NOMO-1 (cell line): ENCODE measurements at regions not wholly inside any gene's neighbourhood (a gene's known extent, or its start where the extent isn't known, plus 50 kb on each side); places are given as distances from the start of the nearest gene placed in this dataset.
"Not testable (repeated sequence)": the region's sequence is repeated elsewhere in the genome, so short reads cannot be mapped to it uniquely, and the experiment has no call there.

Experiments used
- DNase-seq, 2 experiments: peaks; one replicate each; lab custom pipeline; 2025; ENCODE audit not compliant: unreplicated experiment in 2 of 2; lab: John Stamatoyannopoulos, UW

- DNase-seq, result no peak
Measured at GRCh38 chr3:36175916-36176461, 204.3 kb upstream of the STAC start.

- DNase-seq, result no peak
Measured at GRCh38 chr3:36178018-36178417, 202.3 kb upstream of the STAC start.

GRCh38 chr3:36182024-36182423, 198.3 kb upstream of the STAC start:
- no peak for DNase-seq

GRCh38 chr3:36187197-36187596, 193.1 kb upstream of the STAC start:
- DNase-seq, result not testable (repeated sequence)

- DNase-seq, result no peak
Measured at GRCh38 chr3:36192901-36193300, 187.4 kb upstream of the STAC start.

GRCh38 chr3:36193448-36193847, 186.9 kb upstream of the STAC start:
- no peak for DNase-seq

GRCh38 chr3:36196058-36196457, 184.2 kb upstream of the STAC start:
- DNase-seq, result no peak

GRCh38 chr3:36197151-36197550, 183.2 kb upstream of the STAC start:
- no peak for DNase-seq

GRCh38 chr3:36201546-36201945, 178.8 kb upstream of the STAC start:
- DNase-seq, result no peak

GRCh38 chr3:36206956-36207580, 173.2 kb upstream of the STAC start:
- DNase-seq, result no peak

- no peak for DNase-seq
Measured at GRCh38 chr3:36210840-36211651, 169.3 kb upstream of the STAC start.

- no peak for DNase-seq
Measured at GRCh38 chr3:36211652-36211999, 168.7 kb upstream of the STAC start.

- no peak for DNase-seq
Measured at GRCh38 chr3:36212251-36212650, 168.1 kb upstream of the STAC start.

GRCh38 chr3:36214460-36214859, 165.8 kb upstream of the STAC start:
- no peak for DNase-seq

- no peak for DNase-seq
Measured at GRCh38 chr3:36215241-36215640, 165.1 kb upstream of the STAC start.

GRCh38 chr3:36219398-36219797, 160.9 kb upstream of the STAC start:
- no peak for DNase-seq

- DNase-seq, result no peak
Measured at GRCh38 chr3:36220173-36220572, 160.1 kb upstream of the STAC start.

- no peak for DNase-seq
Measured at GRCh38 chr3:36221975-36222374, 158.3 kb upstream of the STAC start.

GRCh38 chr3:36227980-36228379, 152.3 kb upstream of the STAC start:
- no peak for DNase-seq

GRCh38 chr3:36229496-36229895, 150.8 kb upstream of the STAC start:
- DNase-seq, result no peak

- no peak for DNase-seq
Measured at GRCh38 chr3:36232797-36233489, 147.4 kb upstream of the STAC start.

- DNase-seq, result no peak
Measured at GRCh38 chr3:36244728-36245127, 135.6 kb upstream of the STAC start.
